HG03280 (cell line): ENCODE measurements at regions not wholly inside any gene's neighbourhood (a gene's known extent, or its start where the extent isn't known, plus 50 kb on each side); places are given as distances from the start of the nearest gene placed in this dataset.

Source experiments
- ATAC-seq: cut with Tn5 transposase; IDR thresholded peaks from one replicate; pipeline ENCODE4 v1.9.1; 2021; ENCODE audit warnings: mild to moderate bottlenecking, moderate library complexity; ENCODE audit not compliant: unreplicated experiment

- no peak for ATAC-seq
These were observed 362.0 kb downstream of the SOX11 start for GRCh38 chr2:6054161-6054671.

DNA sequence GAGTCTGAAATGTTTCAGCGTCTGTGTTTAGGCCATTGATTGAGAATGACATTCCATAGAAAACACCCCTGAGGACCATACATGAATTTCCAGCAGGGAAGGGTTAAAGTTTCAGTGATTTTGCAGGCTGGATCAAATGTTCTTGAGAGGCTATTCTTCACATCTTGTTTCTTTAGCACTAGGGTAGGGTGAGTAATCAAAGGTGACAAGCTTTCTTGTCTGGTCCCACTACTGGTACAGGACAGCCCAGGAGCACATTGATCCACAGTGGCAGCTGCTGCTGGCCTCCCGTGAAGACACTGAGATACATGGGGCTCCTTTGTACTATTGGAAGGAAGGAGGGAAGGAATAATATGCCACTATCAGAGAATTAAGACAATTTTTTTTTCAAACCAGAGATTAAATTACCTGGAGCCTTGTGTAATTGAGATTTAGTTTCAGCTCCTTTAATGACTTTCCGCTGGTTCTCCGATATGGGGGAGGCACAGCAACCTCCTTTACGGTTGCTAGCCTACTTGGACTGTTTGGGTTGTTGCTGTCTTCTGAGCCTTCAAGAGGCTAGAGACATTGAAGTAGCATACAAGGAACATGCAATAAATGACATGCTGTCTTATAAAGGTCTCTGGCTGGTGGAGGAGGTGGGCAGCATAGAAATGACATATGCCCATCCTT lies 368.9 kb downstream of the SOX11 start:
- ATAC-seq, result no peak

DNA sequence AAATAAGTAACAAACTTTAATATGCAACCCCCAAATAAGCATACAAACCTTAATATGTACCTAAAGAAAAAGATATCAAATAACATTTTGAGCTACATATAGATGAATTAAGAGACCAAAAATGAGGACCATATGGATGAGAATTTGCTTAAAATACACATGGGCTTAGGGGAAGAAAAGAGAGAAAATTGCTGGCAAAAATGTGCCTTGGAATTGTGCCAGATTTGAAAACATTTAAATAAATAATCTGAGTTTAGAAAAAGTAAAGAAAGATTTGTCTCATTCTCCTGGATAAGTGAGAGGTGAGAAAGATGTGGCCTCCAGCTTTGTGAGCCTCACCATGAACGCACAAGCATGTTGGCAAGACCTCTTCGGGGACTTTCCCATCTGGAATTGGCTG lies 372.6 kb downstream of the SOX11 start:
- ATAC-seq, result no peak

- no peak for ATAC-seq
These were observed 373.5 kb downstream of the SOX11 start for GRCh38 chr2:6065703-6066102.

- no peak for ATAC-seq
These were observed 374.9 kb downstream of the SOX11 start for GRCh38 chr2:6067089-6067488.

DNA sequence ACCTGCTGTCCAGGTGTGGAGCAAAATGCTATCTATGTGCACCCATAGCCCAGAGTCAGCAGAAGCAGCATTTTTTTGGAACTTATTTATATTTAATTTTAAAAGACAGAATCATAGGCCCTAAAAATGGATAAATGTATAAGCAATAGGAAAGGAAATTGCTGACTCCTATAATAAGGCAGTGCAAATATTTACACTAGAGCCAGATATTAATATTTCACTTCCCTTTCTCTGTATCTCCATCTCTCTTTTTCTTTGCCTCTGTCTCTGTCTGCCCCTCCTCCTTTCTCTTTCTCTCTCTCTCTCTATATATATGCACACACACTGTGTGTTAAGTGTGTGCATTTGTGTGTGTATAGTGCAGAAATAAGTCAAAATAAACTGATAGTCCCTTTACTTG lies 375.6 kb downstream of the SOX11 start:
- no peak for ATAC-seq

DNA sequence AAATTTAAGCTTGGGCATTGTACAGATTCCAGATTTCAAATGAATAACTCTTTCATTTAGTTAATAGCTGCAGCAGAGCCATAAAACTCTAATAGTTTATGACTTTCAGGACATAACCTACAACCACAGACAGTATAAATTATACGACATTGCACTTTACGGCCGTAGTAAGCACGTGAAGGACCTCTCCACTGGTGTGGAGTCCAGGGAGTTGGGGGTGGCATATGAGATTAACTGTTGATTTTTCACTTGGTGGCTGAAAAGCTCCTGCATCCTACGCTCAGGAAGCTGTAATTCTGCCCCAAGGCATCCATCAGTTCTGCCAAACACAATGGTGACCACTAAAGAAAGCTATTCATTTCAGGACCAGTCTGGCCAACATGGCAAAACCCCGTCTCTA lies 376.2 kb downstream of the SOX11 start:
- ATAC-seq, result no peak

- ATAC-seq, result no peak
These were observed 377.2 kb downstream of the SOX11 start for GRCh38 chr2:6069381-6069780.

DNA sequence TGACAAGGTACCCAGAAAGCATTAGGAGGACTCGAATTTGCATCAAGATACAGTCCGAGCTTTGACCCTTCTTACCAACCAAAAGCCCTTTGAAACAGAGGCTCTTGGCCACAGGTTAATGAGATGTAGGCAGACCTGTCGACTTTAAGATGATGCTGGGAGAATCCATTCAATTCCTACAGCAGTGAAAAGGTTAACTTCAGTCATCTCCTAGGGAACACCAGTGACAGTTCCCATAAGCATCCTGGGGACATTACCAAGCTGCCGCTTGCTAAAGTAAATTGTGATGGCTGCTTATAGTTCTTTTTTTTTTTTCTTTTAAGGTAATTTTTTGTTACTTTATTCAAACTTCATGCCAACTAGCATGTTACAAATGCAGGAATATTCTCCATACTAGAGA lies 379.3 kb downstream of the SOX11 start:
- ATAC-seq, result no peak

- no peak for ATAC-seq
These were observed 380.1 kb downstream of the SOX11 start for GRCh38 chr2:6072276-6072675.

- ATAC-seq, result no peak
These were observed 380.6 kb downstream of the SOX11 start for GRCh38 chr2:6072768-6073167.

- ATAC-seq, result no peak
These were observed 381.3 kb downstream of the SOX11 start for GRCh38 chr2:6073191-6074088.

DNA sequence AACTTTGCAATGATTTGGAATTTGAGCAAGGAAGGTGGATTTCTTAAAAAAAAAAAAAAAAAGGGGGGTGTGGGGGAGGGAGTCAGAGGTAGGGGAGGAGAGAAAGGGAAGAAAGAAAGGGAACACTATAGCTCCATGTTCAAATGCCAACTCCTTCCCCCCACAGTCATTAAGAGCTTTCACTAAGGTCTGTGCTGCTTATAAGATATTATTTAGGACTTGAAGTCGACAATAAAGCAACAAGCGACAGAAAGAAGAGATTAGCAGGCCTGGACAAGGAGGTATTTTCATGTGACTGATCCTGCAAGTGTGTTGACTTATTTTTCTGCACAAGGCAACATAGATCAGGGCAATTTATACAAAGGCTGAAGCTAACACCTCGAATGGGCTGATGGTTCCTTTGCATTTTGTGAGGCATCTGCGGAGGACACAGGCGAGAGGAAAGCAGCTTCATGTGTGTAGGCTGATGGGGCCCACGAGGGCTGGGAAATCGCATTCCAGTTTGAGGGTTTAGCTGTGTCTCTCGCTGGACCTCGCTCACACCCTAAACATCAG lies 382.0 kb downstream of the SOX11 start:
- no peak for ATAC-seq

GRCh38 chr2:6077585-6077984 lies 385.4 kb downstream of the SOX11 start:
- no peak for ATAC-seq

- ATAC-seq, result no peak
These were observed 386.2 kb downstream of the SOX11 start for GRCh38 chr2:6078414-6078813.

DNA sequence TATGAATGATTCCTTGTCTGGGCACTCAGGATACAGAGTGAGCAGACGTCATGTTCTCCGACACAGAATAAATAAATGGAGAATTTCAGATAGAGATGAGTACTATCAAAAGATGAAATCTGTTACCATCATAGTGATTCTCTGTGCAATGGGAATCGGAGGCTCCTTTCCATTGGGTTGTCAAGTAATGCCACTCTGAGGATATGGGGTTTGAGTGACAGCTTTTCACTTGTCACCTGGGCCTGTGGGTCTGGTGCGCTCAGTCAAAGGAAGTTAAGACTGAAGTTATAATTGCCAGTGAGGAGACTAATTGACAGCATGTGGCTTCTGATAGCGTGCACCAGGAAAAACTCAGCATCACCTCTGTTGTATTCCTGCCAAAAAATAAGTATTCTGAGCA lies 387.2 kb downstream of the SOX11 start:
- no peak for ATAC-seq

DNA sequence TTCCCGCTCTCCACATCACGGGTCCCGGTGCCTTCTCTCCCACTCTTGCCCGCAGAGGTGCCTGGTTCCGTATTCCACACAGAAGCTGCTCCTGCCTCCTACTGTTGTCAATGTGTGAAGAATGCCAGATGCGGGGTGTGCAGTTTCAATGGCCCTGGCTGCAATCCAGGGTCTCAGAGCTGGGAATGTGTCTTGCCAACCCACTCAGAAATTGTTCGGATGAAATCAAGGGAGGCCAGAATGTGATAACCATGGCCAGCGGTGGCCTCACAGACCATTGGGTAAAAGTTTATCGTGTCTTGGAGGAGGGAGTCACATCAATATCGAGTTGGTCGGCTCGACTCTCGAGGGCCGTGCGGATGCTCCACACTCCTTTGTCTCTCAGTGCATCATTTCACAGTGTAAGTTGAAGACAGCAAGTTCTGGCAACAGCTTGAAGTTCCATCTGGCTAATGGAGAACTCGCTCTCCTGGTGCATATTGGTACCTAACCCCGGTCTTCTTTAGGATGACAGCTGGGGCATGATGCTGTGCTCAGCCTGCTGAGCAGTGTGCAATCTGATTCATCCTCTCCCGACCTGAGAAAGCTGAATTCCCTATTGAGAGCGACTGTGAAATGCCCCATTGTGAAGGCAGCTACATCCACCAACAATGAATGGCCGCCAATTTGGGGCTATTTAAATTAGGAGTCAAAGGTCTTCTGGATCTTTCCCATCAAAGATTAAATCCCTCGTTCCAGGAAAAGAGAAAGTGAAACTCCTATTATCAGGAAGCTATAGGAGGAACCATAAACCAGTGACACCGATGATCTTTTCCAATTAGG lies 389.0 kb downstream of the SOX11 start:
- ATAC-seq, result no peak

DNA sequence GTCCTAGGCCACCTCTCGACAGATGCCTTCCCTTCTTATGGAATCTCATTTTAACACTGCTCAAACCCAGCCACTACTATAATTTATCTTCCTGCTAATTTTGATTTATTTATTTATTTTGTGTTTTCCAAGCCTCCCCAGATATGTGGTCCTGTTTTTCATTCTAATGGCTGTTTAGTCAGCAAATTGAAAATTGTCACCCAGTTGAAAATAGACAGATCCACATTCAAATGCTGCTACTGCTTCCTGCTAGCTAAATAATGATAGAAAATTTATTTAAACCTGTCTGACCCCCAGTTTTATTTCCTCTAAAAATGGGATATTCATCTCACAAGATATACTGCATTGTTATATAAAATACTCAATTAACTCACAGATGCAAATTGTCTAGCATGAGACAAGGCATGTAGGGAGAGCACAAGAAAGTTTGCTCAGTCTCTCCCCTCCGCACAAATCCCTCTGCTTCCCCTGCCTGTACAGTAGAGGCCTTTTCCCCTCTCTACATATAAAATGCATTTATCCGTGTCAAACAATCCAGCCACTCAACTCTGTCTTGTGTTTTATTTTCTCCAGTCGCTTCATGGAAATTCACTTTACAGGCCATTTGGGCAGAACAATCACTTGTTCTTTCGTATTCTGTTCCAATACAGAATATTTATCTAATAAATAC lies 389.9 kb downstream of the SOX11 start:
- no peak for ATAC-seq

DNA sequence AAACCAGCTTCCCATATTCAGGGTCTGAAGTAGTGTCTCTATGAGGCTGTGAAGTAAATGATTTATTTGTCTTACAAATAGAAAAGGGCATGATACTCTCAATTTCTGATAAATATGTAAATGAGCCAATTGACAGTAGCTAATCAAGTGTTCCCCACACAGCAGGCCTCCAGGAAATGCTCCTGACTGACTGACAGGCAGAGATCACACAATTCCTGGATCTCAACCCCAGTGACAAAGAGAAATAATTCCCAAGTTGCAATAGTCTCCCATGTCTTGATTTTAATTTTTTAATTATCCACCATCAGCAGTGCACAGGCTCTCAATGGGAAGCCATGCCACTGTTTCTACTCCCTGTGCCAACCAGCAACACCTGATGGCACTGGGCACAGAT lies 390.4 kb downstream of the SOX11 start:
- ATAC-seq, result no peak

DNA sequence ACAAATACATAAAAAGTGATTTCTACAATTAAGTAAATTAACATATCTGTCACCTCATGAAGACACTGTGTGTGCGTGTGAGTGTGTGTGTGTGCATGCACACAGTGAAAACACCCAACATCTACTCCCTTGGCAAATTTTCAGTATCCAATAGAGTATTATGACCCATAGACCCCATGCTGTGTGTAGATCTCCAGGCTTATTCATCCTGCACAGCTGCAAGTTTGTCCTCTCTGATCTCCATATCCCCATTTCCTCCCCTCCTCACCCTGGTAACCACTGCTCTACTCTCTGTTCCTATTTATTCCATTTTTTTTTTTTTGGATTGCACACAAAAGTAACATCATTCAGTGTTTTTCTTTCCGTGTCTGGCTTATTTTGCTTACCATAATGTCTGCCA lies 391.0 kb downstream of the SOX11 start:
- no peak for ATAC-seq
